Loucy (cell line): ENCODE measurements at regions not wholly inside any gene's neighbourhood (a gene's known extent, or its start where the extent isn't known, plus 50 kb on each side); places are given as distances from the start of the nearest gene placed in this dataset.

Experiments used
- H2AFZ ChIP-seq: fragments of 200-600 bp; sonication (generic); 2 replicates; pipeline ENCODE4 v1.6.0; 2016; ENCODE audit warnings: antibody characterized with exemption, mild to moderate bottlenecking, low read length, moderate library complexity
- H3F3A ChIP-seq: fragments of 200-600 bp; 2 replicates; pipeline ENCODE4 v1.6.0; 2016; ENCODE audit warnings: antibody characterized with exemption, low read depth, mild to moderate bottlenecking
- H3K27me3 ChIP-seq: fragments of 200-600 bp; sonication (generic); 2 replicates; pipeline ENCODE4 v1.6.1; 2014; ENCODE audit warnings: low read length, mild to moderate bottlenecking; ENCODE audit not compliant: insufficient read depth, poor library complexity, severe bottlenecking
- H3K36me3 ChIP-seq: fragments of 200-600 bp; sonication (generic); 2 replicates; pipeline ENCODE4 v1.6.1; 2016; ENCODE audit warnings: low read length; ENCODE audit not compliant: insufficient read depth
- H3K4me1 ChIP-seq: fragments of 200-600 bp; sonication (generic); 2 replicates; pipeline ENCODE4 v1.5.1; 2014; ENCODE audit warnings: low read length, mild to moderate bottlenecking; ENCODE audit not compliant: insufficient read depth, poor library complexity, severe bottlenecking
- H3K4me2 ChIP-seq: fragments of 200-600 bp; sonication (generic); 2 replicates; pipeline ENCODE4 v1.6.0; 2014; ENCODE audit warnings: antibody characterized with exemption, low read length, low read depth, mild to moderate bottlenecking; ENCODE audit not compliant: poor library complexity, severe bottlenecking
- H3K4me3 ChIP-seq: fragments of 200-600 bp; sonication (generic); 2 replicates; pipeline ENCODE4 v1.5.1; 2014; ENCODE audit warnings: low read length, mild to moderate bottlenecking, mixed read lengths; ENCODE audit not compliant: poor library complexity, severe bottlenecking
- H3K79me2 ChIP-seq: fragments of 200-600 bp; sonication (generic); 2 replicates; pipeline ENCODE4 v1.6.1; 2014; ENCODE audit warnings: low read length; ENCODE audit not compliant: insufficient read depth
- H3K9ac ChIP-seq: fragments of 200-600 bp; sonication (generic); 2 replicates; pipeline ENCODE4 v1.6.0; 2014; ENCODE audit warnings: mild to moderate bottlenecking, low read depth, low read length, moderate library complexity; ENCODE audit not compliant: poor library complexity, severe bottlenecking
- H3K9me2 ChIP-seq: fragments of 200-600 bp; sonication (generic); replicated peaks from 2 replicates; pipeline ENCODE4 v1.6.1; 2016; ENCODE audit warnings: low read depth, low read length, mixed read lengths
- H3K9me3 ChIP-seq: fragments of 200-600 bp; sonication (generic); 2 replicates; pipeline ENCODE4 v1.6.1; 2014; ENCODE audit warnings: mild to moderate bottlenecking, antibody characterized with exemption, low read length, low read depth; ENCODE audit not compliant: insufficient read depth
- H4K20me1 ChIP-seq: fragments of 200-600 bp; sonication (generic); 2 replicates; pipeline ENCODE4 v1.6.0; 2014; ENCODE audit warnings: antibody characterized with exemption, low read length, mild to moderate bottlenecking; ENCODE audit not compliant: insufficient read depth, poor library complexity, severe bottlenecking
- CTCF ChIP-seq: fragments of 200-600 bp; sonication (generic); conservative IDR thresholded peaks from 2 replicates; pipeline ENCODE4 v1.5.1; 2014; ENCODE audit warnings: mild to moderate bottlenecking, antibody characterized with exemption, low read length
- EZH2phosphoT487 ChIP-seq: fragments of 200-600 bp; IDR thresholded peaks from 2 replicates; pipeline ENCODE4 v1.6.1; 2018; ENCODE audit warnings: antibody characterized with exemption, mild to moderate bottlenecking, moderate library complexity, borderline replicate concordance

GRCh38 chr10:10477844-10478243 lies 539.8 kb upstream of the CELF2 start:
- TF ChIP-seq EZH2phosphoT487: no peak
- TF ChIP-seq CTCF: no peak
- H3K36me3 ChIP-seq: no peaks in the 10 kb centered on the region

GRCh38 chr10:10479465-10479864 lies 538.2 kb upstream of the CELF2 start:
- H3F3A ChIP-seq: no peaks in the 10 kb centered on the region
- H3K4me1 ChIP-seq: no peaks in the 10 kb centered on the region
- TF ChIP-seq EZH2phosphoT487: no peak
- no peak for TF ChIP-seq CTCF
- no peaks in the 10 kb centered on the region for H3K27me3 ChIP-seq
- no peaks in the 10 kb centered on the region for H4K20me1 ChIP-seq
- no peak overlapping the region for H3K4me2 ChIP-seq
- no peak overlapping the region for H3K4me3 ChIP-seq
- no peak overlapping the region for H3K9ac ChIP-seq
- no peak overlapping the region for H2AFZ ChIP-seq
- no peaks in the 10 kb centered on the region for H3K36me3 ChIP-seq
- H3K79me2 ChIP-seq: no peaks in the 10 kb centered on the region
- no peaks in the 10 kb centered on the region for H3K9me2 ChIP-seq
- no peaks in the 10 kb centered on the region for H3K9me3 ChIP-seq

More at GRCh38 chr10:10477844-10478243, 539.8 kb upstream of the CELF2 start:
- Histone ChIP-seq H3K4me1 (no peaks in the 10 kb centered on the region), H3K9me3 (0 out of 2 replicates have a peak, but pooled peaks cover 3% of the 10 kb centered on the region), H3K4me3 (no peak overlapping the region), H3K9me2 (no peaks in the 10 kb centered on the region), H3F3A (no peaks in the 10 kb centered on the region), H4K20me1 (no peaks in the 10 kb centered on the region), H3K79me2 (no peaks in the 10 kb centered on the region), H3K4me2 (no peak overlapping the region), H3K9ac (no peak overlapping the region), H2AFZ (no peak overlapping the region), H3K27me3 (no peaks in the 10 kb centered on the region)

- Histone ChIP-seq H3K4me3 (no peak overlapping the region), H3K36me3 (no peaks in the 10 kb centered on the region), H3K4me2 (no peak overlapping the region), H3K9me2 (no peaks in the 10 kb centered on the region), H2AFZ (no peak overlapping the region), H4K20me1 (no peaks in the 10 kb centered on the region), H3K4me1 (no peaks in the 10 kb centered on the region), H3K27me3 (no peaks in the 10 kb centered on the region), H3K9ac (no peak overlapping the region), H3F3A (no peaks in the 10 kb centered on the region), H3K9me3 (no peaks in the 10 kb centered on the region), H3K79me2 (no peaks in the 10 kb centered on the region)
- TF ChIP-seq CTCF (no peak), EZH2phosphoT487 (no peak)
Observed at GRCh38 chr10:10482613-10483012, 535.1 kb upstream of the CELF2 start.
